Ascending aorta (tissue), 2 donors: ENCODE measurements at regions not wholly inside any gene's neighbourhood (a gene's known extent, or its start where the extent isn't known, plus 50 kb on each side); places are given as distances from the start of the nearest gene placed in this dataset.

Experiments used
- DNase-seq, 2 donors: peaks; one replicate each; pipeline ENCODE4 v3.0.0-alpha.2; 2019; ENCODE audit warnings: low spot score in 2 of 2
- H3K27ac ChIP-seq, 2 donors: fragments of 200-600 bp; sonication (generic); one replicate each; pipeline ENCODE4 v1.5.1; 2016 to 2017; ENCODE audit warnings: mild to moderate bottlenecking in 1 of 2
- H3K27me3 ChIP-seq: fragments of 200-600 bp; sonication (generic); one replicate; pipeline ENCODE4 v1.5.1; 2017
- H3K36me3 ChIP-seq, 2 donors: fragments of 200-600 bp; sonication (generic); one replicate each; pipeline ENCODE4 v1.5.1; 2016
- H3K4me1 ChIP-seq, 2 donors: fragments of 200-600 bp; sonication (generic); one replicate each; pipeline ENCODE4 v1.5.1; 2016 to 2017; ENCODE audit warnings: mild to moderate bottlenecking in 1 of 2
- H3K4me3 ChIP-seq, 2 donors: fragments of 200-600 bp; sonication (generic); one replicate each; pipeline ENCODE4 v1.5.1; 2016 to 2017; ENCODE audit warnings: mild to moderate bottlenecking in 1 of 2
- H3K9me3 ChIP-seq, 2 donors: fragments of 200-600 bp; sonication (generic); one replicate each; pipeline ENCODE4 v1.5.1; 2016
- CTCF ChIP-seq, 3 experiments: fragments of 200-600 bp in 2 of 3; fragments of 450-650 bp in 1 of 3; sonication (generic) in 2 of 3; IDR thresholded peaks; one replicate each; pipeline ENCODE4 v1.5.1; 2016 to 2019; ENCODE audit warnings: antibody characterized with exemption in 3 of 3, mild to moderate bottlenecking in 1 of 3, moderate library complexity in 1 of 3
- intact Hi-C: fragments of 100-400 bp; cut with DNase I; formaldehyde crosslinking; loops from one replicate; pipeline ENCODE4 v1.15.1; 2023

- no peaks in the 10 kb centered on the region for H3K36me3 ChIP-seq
- no peaks in the 10 kb centered on the region for H3K27me3 ChIP-seq
- H3K4me1 ChIP-seq = no peaks in the 10 kb centered on the region
- H3K9me3 ChIP-seq = no peaks in the 10 kb centered on the region
- no peak for TF ChIP-seq CTCF (IDR thresholded peaks at IDR 0.05)
- no peak for DNase-seq
- H3K4me3 ChIP-seq = no peak overlapping the region
- intact Hi-C loops = no loop called here
- H3K27ac ChIP-seq = no peak overlapping the region
Observed at GRCh38 chr2:8477552-8478470, 204.0 kb upstream of the ID2 start.

DNA sequence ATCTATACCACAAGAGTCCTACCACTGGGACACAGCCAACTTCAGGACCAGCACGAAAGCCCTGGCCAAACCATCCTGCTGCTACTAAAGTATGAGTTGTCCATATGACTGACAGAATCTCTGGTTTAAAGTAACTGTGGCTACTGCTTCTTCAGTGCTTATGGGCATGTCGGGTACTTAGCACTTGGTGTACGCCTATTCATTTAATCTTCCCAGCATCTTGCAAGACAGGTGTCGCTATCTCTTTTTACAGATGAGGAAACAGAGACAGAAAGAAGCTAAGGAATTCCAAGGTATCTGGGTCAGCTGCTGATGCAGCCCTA lies 203.4 kb upstream of the ID2 start:
- Histone ChIP-seq H3K9me3 (no peaks in the 10 kb centered on the region), H3K27ac (no peak overlapping the region), H3K4me1 (no peaks in the 10 kb centered on the region), H3K4me3 (no peak overlapping the region), H3K36me3 (no peaks in the 10 kb centered on the region), H3K27me3 (no peaks in the 10 kb centered on the region)
- TF ChIP-seq CTCF (IDR thresholded peaks at IDR 0.05) = no peak
- no peak for DNase-seq
- intact Hi-C loops = no loop called here

DNA sequence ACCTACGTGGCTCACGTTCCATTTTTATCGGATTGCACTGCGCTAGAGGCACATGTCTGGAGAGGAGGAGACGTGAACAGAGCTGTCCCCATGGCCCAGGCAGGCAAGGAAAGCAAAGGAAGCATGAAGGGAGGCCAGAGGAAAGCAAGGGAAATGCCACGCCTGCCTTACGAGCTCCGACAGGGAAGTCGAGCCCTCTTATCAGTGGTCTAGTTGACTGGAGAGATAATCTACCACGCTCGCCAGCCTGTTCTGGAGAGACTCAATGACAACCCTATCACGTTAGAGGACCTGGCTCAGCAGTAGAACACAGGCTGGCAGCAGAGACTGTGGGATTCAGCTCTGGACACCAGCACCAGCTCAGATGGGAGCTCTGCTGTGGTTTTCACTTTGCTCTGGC lies 202.6 kb upstream of the ID2 start:
- DNase-seq = no peak
- Histone ChIP-seq H3K9me3 (no peaks in the 10 kb centered on the region), H3K4me3 (no peak overlapping the region), H3K4me1 (no peaks in the 10 kb centered on the region), H3K27me3 (no peaks in the 10 kb centered on the region), H3K27ac (no peak overlapping the region), H3K36me3 (no peaks in the 10 kb centered on the region)
- TF ChIP-seq CTCF (IDR thresholded peaks at IDR 0.05) = no peak
- intact Hi-C loops = no loop called here

- DNase-seq = no peak
- H3K9me3 ChIP-seq = no peaks in the 10 kb centered on the region
- no peaks in the 10 kb centered on the region for H3K36me3 ChIP-seq
- no peak overlapping the region for H3K27ac ChIP-seq
- no peaks in the 10 kb centered on the region for H3K4me1 ChIP-seq
- TF ChIP-seq CTCF (IDR thresholded peaks at IDR 0.05) = no peak
- intact Hi-C loops = no loop called here
- H3K27me3 ChIP-seq = no peaks in the 10 kb centered on the region
- no peak overlapping the region for H3K4me3 ChIP-seq
Observed at GRCh38 chr2:8480915-8481314, 200.9 kb upstream of the ID2 start.

DNA sequence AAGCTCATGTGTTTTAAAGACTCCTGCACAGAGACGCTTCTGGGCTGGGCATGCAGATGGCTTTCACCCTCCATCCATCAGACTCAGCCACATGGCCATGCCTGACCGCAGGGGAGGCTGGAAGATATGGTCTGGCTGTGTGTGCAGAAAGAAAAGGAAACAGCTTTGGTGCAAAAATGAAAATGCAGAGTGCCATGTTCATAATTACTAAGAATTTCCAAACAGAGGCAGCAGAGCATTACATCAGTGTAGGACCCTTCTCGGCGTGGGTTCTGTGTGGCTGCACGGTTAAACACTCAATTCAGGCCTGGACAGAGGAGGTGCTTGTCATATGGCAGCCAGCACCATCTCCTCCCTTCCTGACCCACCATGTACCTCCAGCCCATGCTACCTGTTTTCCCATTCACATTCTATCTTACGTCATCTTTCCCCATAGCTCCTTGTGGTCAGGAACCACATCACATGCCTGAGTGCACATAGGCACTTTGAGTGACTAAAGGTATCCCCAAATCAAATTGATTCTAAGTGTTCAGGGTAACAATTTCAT lies 200.3 kb upstream of the ID2 start:
- H3K27ac ChIP-seq = no peak overlapping the region
- H3K27me3 ChIP-seq = no peaks in the 10 kb centered on the region
- H3K4me3 ChIP-seq = no peak overlapping the region
- intact Hi-C loops = no loop called here
- no peaks in the 10 kb centered on the region for H3K4me1 ChIP-seq
- no peak for TF ChIP-seq CTCF (IDR thresholded peaks at IDR 0.05)
- H3K36me3 ChIP-seq = no peaks in the 10 kb centered on the region
- no peak for DNase-seq
- H3K9me3 ChIP-seq = no peaks in the 10 kb centered on the region
